Activated T-helper 2 cell treated with anti-CD3 and anti-CD28 coated beads, Interferon-gamma antibody, Interleukin-2, Interleukin-4, amounts not matched to agents 10 μg/mL and 5 μg/mL and 100 μg/mL, durations not matched to agents 14 hours and 24 hours and 36 hours (primary cell): ENCODE measurements at regions not wholly inside any gene's neighbourhood (a gene's known extent, or its start where the extent isn't known, plus 50 kb on each side); places are given as distances from the start of the nearest gene placed in this dataset.
"Not testable (repeated sequence)": the region's sequence is repeated elsewhere in the genome, so short reads cannot be mapped to it uniquely, and the experiment has no call there.

ENCODE experiments used
- DNase-seq: peaks from one replicate; pipeline ENCODE4 v3.0.0; 2021; ENCODE audit warnings: low spot score
- H3K27ac Mint-ChIP-seq: one replicate; pipeline ENCODE4 v1.8.0; 2021; ENCODE audit warnings: mixed read lengths
- H3K27me3 Mint-ChIP-seq: one replicate; pipeline ENCODE4 v1.8.0; 2021; ENCODE audit warnings: low read depth, mixed read lengths
- H3K36me3 Mint-ChIP-seq: one replicate; pipeline ENCODE4 v1.8.0; 2021; ENCODE audit warnings: low read depth, mixed read lengths
- H3K4me1 Mint-ChIP-seq: one replicate; pipeline ENCODE4 v1.8.0; 2021; ENCODE audit warnings: low read depth, mixed read lengths
- H3K4me3 Mint-ChIP-seq: one replicate; pipeline ENCODE4 v1.8.0; 2021; ENCODE audit warnings: low read depth, mild to moderate bottlenecking, moderate library complexity, mixed read lengths
- H3K9me3 Mint-ChIP-seq: one replicate; pipeline ENCODE4 v1.8.0; 2021; ENCODE audit warnings: mixed read lengths
- intact Hi-C: fragments of 100-400 bp; cut with micrococcal nuclease; formaldehyde crosslinking; loops from one replicate; pipeline ENCODE4 v1.15.1; 2023

- Mint-ChIP-seq H3K9me3 (no peaks in the 10 kb centered on the region), H3K4me1 (no peaks in the 10 kb centered on the region), H3K36me3 (no peaks in the 10 kb centered on the region)
Observed at GRCh38 chr12:85394065-85394464, 114.0 kb downstream of the ALX1 start.

GRCh38 chr12:85394809-85395208 lies 114.8 kb downstream of the ALX1 start:
- DNase-seq: no peak
- Mint-ChIP-seq H3K4me1 (no peaks in the 10 kb centered on the region), H3K27me3 (no peaks in the 10 kb centered on the region), H3K9me3 (no peaks in the 10 kb centered on the region), H3K4me3 (no peak overlapping the region), H3K36me3 (no peaks in the 10 kb centered on the region), H3K27ac (no peak overlapping the region)
- intact Hi-C loops: no loop called here

More at GRCh38 chr12:85394065-85394464, 114.0 kb downstream of the ALX1 start:
- intact Hi-C loops: no loop called here
- Mint-ChIP-seq H3K4me3 (no peak overlapping the region), H3K27me3 (no peaks in the 10 kb centered on the region), H3K27ac (no peak overlapping the region)
- DNase-seq: no peak

GRCh38 chr12:85405262-85405661 lies 125.2 kb downstream of the ALX1 start:
- no peaks in the 10 kb centered on the region for H3K4me1 Mint-ChIP-seq
- intact Hi-C loops: no loop called here
- H3K27ac Mint-ChIP-seq: no peak overlapping the region
- no peaks in the 10 kb centered on the region for H3K27me3 Mint-ChIP-seq
- no peak for DNase-seq
- no peak overlapping the region for H3K4me3 Mint-ChIP-seq
- no peaks in the 10 kb centered on the region for H3K36me3 Mint-ChIP-seq
- H3K9me3 Mint-ChIP-seq: no peaks in the 10 kb centered on the region

DNA sequence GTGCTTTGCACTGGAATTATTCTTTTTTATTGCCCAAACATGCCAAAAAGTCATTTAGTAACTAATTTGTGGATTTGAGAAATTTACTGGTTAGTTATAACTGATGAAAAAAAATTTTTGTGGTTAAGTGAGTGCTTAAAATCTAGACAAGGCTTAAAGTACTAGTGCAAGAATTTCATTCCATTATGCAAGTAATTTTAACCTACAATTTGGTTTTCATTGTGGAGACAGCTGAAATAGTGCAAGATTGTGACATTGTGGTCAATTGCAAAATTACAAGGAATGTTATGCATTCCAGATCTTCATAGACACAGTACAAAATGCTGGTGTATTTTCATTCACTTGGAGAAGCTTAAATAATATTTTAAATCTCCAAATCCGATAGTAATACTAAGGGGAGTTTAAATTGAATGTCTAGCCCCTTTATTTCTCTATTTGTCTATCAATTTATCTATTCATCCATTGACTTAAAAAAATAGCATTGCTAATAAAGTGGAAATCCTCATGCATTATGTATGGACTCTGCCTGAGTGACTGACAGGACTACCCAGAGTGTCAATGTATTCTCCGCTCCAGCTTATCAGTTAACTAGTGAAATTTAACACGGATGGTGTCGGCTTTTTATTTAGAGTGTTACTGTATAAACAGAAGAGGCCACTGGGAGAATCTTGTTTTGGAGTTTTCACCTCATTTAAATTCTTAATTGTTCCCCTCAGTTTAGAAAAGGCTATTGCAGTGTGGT lies 125.9 kb downstream of the ALX1 start:
- DNase-seq: no peak
- Mint-ChIP-seq H3K27me3 (no peaks in the 10 kb centered on the region), H3K9me3 (no peaks in the 10 kb centered on the region), H3K27ac (no peak overlapping the region), H3K36me3 (no peaks in the 10 kb centered on the region), H3K4me3 (no peak overlapping the region), H3K4me1 (no peaks in the 10 kb centered on the region)
- intact Hi-C loops: no loop called here

DNA sequence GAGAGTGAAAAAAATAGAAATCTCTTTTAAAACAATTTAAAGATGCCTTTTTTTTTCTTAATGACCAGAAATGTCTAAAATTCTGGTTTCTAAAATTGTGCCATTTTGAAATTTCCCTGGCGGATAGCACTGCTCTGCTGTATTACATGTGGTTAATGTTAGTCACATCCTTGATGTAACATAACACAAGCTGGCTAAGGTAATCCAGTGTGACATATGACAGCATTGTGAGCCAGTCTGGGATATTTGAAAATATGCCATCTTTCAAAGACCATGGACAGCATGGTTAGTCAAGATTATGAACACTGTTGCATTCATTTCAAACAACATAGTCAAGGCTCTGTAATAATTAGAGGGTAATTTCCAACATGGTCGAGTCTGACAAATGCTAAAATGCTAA lies 133.2 kb downstream of the ALX1 start:
- no peaks in the 10 kb centered on the region for H3K27me3 Mint-ChIP-seq
- H3K4me1 Mint-ChIP-seq: no peaks in the 10 kb centered on the region
- intact Hi-C loops: no loop called here
- no peaks in the 10 kb centered on the region for H3K36me3 Mint-ChIP-seq
- H3K4me3 Mint-ChIP-seq: no peak overlapping the region
- H3K27ac Mint-ChIP-seq: no peak overlapping the region
- H3K9me3 Mint-ChIP-seq: no peaks in the 10 kb centered on the region
- DNase-seq: no peak

GRCh38 chr12:85422762-85423161 lies 142.7 kb downstream of the ALX1 start:
- no peak overlapping the region for H3K27ac Mint-ChIP-seq
- no peak overlapping the region for H3K4me3 Mint-ChIP-seq
- H3K9me3 Mint-ChIP-seq: no peaks in the 10 kb centered on the region
- no peaks in the 10 kb centered on the region for H3K27me3 Mint-ChIP-seq
- DNase-seq: no peak
- H3K4me1 Mint-ChIP-seq: peaks cover 2% of the 10 kb centered on the region
- intact Hi-C loops: no loop called here
- H3K36me3 Mint-ChIP-seq: no peaks in the 10 kb centered on the region

- Mint-ChIP-seq H3K9me3 (no peaks in the 10 kb centered on the region), H3K27ac (no peak overlapping the region), H3K4me1 (peaks cover 2% of the 10 kb centered on the region), H3K4me3 (no peak overlapping the region), H3K27me3 (no peaks in the 10 kb centered on the region), H3K36me3 (no peaks in the 10 kb centered on the region)
- no peak for DNase-seq
- intact Hi-C loops: no loop called here
Observed at GRCh38 chr12:85423947-85424346, 143.9 kb downstream of the ALX1 start.

DNA sequence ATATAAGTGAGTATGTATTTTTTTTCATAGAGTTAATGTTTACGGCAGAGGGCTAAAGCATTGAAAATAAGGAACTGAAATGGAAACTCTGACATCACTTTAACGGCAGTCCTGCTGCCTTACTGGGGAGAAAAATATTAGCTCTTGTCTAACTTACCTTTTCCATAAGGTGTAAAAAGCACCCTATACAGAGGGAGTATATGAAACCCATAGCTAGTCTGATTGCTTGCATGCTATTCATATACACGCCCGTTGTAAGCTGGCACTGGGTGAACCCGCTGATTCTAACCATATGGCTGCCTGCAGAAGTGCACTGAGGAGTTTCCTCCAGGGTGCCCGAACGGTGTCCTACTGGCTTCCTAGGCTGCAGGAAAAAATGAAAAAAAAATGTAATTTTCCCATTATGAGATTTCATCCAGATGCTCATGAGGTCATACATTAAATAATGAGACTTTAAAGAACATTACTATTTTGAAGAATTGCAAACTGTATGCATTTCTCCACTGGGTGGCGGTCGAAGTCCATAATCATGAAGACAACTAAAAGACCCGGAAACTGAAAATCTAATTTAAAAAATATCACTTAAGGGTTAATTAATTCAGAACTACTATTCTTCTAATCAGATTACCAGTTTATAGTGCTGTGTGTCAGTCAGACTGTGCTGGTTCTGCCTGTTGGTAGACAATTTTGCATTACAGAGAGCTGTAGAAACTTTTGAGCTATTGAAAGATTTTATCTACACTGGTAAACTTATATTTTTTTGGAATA lies 144.7 kb downstream of the ALX1 start:
- Mint-ChIP-seq H3K9me3 (no peaks in the 10 kb centered on the region), H3K36me3 (no peaks in the 10 kb centered on the region), H3K4me1 (peaks cover 2% of the 10 kb centered on the region), H3K27ac (no peak overlapping the region), H3K27me3 (no peaks in the 10 kb centered on the region), H3K4me3 (no peak overlapping the region)
- intact Hi-C loops: no loop called here
- DNase-seq: no peak

DNA sequence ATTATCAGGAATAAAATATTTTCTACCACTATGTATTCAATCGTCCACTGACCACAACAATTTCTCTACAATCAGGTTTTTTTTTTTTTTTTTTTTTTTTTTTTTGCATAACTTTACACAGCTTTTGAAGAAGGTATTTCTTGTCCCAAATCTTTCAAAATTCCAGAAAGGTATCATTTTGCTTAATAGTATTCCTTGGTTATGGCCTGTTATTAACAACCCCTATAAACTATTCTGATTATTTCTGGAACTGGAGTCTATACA lies 145.3 kb downstream of the ALX1 start:
- no peak for DNase-seq
- Mint-ChIP-seq H3K27ac (no peak overlapping the region), H3K4me3 (no peak overlapping the region), H3K4me1 (peaks cover 2% of the 10 kb centered on the region), H3K27me3 (no peaks in the 10 kb centered on the region), H3K9me3 (no peaks in the 10 kb centered on the region), H3K36me3 (no peaks in the 10 kb centered on the region)
- intact Hi-C loops: no loop called here

GRCh38 chr12:85425926-85426325 lies 145.9 kb downstream of the ALX1 start:
- Mint-ChIP-seq H3K36me3 (no peaks in the 10 kb centered on the region), H3K9me3 (no peaks in the 10 kb centered on the region), H3K27ac (no peak overlapping the region), H3K27me3 (no peaks in the 10 kb centered on the region), H3K4me1 (peaks cover 2% of the 10 kb centered on the region), H3K4me3 (no peak overlapping the region)
- intact Hi-C loops: no loop called here
- no peak for DNase-seq

GRCh38 chr12:85433148-85433547 lies 153.1 kb downstream of the ALX1 start:
- H3K4me1 Mint-ChIP-seq, DNase-seq, H3K27me3 Mint-ChIP-seq, H3K36me3 Mint-ChIP-seq, H3K27ac Mint-ChIP-seq, H3K9me3 Mint-ChIP-seq, H3K4me3 Mint-ChIP-seq, intact Hi-C loops: not testable (repeated sequence)

DNA sequence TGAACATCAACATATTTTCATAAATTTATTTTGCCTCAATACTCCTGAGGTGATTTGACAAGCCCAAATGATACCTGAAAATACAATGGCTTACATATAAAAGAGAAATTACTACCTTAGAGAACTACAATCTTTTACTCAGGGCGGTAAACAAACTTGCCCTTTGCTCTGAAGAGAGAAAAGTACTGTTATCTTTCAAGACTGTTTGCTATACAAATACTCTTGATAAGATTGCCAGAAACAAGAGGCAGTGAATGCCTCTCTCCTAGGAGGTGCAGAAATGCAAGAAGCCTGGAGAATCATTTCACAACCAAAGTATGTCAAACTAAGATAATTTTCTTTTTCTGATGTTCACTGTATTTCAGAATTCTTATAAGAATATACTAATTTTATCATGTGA lies 160.3 kb downstream of the ALX1 start:
- no peaks in the 10 kb centered on the region for H3K36me3 Mint-ChIP-seq
- no peaks in the 10 kb centered on the region for H3K4me1 Mint-ChIP-seq
- no peak overlapping the region for H3K27ac Mint-ChIP-seq
- H3K9me3 Mint-ChIP-seq: no peaks in the 10 kb centered on the region
- H3K27me3 Mint-ChIP-seq: no peaks in the 10 kb centered on the region
- intact Hi-C loops: no loop called here
- no peak overlapping the region for H3K4me3 Mint-ChIP-seq
- DNase-seq: no peak

GRCh38 chr12:85441025-85441424 lies 161.0 kb downstream of the ALX1 start:
- Mint-ChIP-seq H3K27ac (no peak overlapping the region), H3K27me3 (no peaks in the 10 kb centered on the region), H3K4me1 (no peaks in the 10 kb centered on the region), H3K9me3 (no peaks in the 10 kb centered on the region), H3K36me3 (no peaks in the 10 kb centered on the region), H3K4me3 (no peak overlapping the region)
- no peak for DNase-seq
- intact Hi-C loops: no loop called here
